Neuronal stem cell (in vitro differentiated cells): ENCODE measurements at regions not wholly inside any gene's neighbourhood (a gene's known extent, or its start where the extent isn't known, plus 50 kb on each side); places are given as distances from the start of the nearest gene placed in this dataset.
"Not testable (repeated sequence)": the region's sequence is repeated elsewhere in the genome, so short reads cannot be mapped to it uniquely, and the experiment has no call there.

Experiments
- DNase-seq: peaks from one replicate; pipeline ENCODE4 v3.0.0-alpha.2; 2013; ENCODE audit warnings: low spot score
- H2AFZ ChIP-seq: one replicate; pipeline ENCODE4 v1.6.1; 2013; ENCODE audit warnings: mild to moderate bottlenecking, low read length, inconsistent platforms
- H2AK5ac ChIP-seq: 2 replicates; pipeline ENCODE4 v1.6.1; 2013; ENCODE audit warnings: low read depth, mild to moderate bottlenecking, inconsistent platforms, low read length, moderate library complexity, mixed read lengths
- H2BK120ac ChIP-seq: 2 replicates; pipeline ENCODE4 v1.6.1; 2013; ENCODE audit warnings: low read depth, mild to moderate bottlenecking, inconsistent platforms, low read length, moderate library complexity, mixed read lengths
- H2BK12ac ChIP-seq: one replicate; pipeline ENCODE4 v1.6.1; 2013; ENCODE audit warnings: low read length, inconsistent platforms
- H2BK15ac ChIP-seq: 2 replicates; pipeline ENCODE4 v1.6.1; 2013; ENCODE audit warnings: mild to moderate bottlenecking, low read length, inconsistent platforms, mixed read lengths
- H2BK5ac ChIP-seq: one replicate; pipeline ENCODE4 v1.6.1; 2013; ENCODE audit warnings: inconsistent platforms, mild to moderate bottlenecking, low read length, moderate library complexity
- H3K14ac ChIP-seq: one replicate; pipeline ENCODE4 v1.6.1; 2013; ENCODE audit warnings: low read length, inconsistent platforms
- H3K18ac ChIP-seq: 2 replicates; pipeline ENCODE4 v1.6.1; 2013; ENCODE audit warnings: low read length, inconsistent platforms
- H3K23ac ChIP-seq: 2 replicates; pipeline ENCODE4 v1.6.1; 2013; ENCODE audit warnings: low read depth, mild to moderate bottlenecking, mixed read lengths, low read length, inconsistent platforms; ENCODE audit not compliant: poor library complexity
- H3K27ac ChIP-seq: replicated peaks from 3 replicates; pipeline ENCODE4 v1.5.1; 2013; ENCODE audit warnings: low read length, inconsistent platforms
- H3K27me3 ChIP-seq, 3 experiments: 2 replicates each; pipeline ENCODE4 v1.6.1; 2013; ENCODE audit warnings: low read length in 3 of 3, mild to moderate bottlenecking in 2 of 3, inconsistent platforms in 1 of 3, low read depth in 1 of 3, mixed read lengths in 1 of 3, moderate library complexity in 1 of 3; ENCODE audit not compliant: control insufficient read depth in 3 of 3, insufficient read depth in 3 of 3
- H3K36me3 ChIP-seq, 2 donors: replicated peaks in 1 of 2; 2 replicates each; pipeline ENCODE4 v1.6.1; 2013; ENCODE audit warnings: low read length in 2 of 2; ENCODE audit not compliant: control insufficient read depth in 2 of 2, insufficient read depth in 2 of 2
- H3K4ac ChIP-seq: 2 replicates; pipeline ENCODE4 v1.6.1; 2013; ENCODE audit warnings: inconsistent platforms, mild to moderate bottlenecking, low read length, moderate library complexity
- H3K4me1 ChIP-seq, 2 donors: 1 replicate in 1 of 2; 2 replicates in 1 of 2; pipeline ENCODE4 v1.6.1; 2013; ENCODE audit warnings: low read length in 2 of 2, low read depth in 1 of 2; ENCODE audit not compliant: control insufficient read depth in 2 of 2, insufficient read depth in 1 of 2
- H3K4me2 ChIP-seq: one replicate; pipeline ENCODE4 v1.6.1; 2013; ENCODE audit warnings: mild to moderate bottlenecking, low read length, inconsistent platforms; ENCODE audit not compliant: insufficient read depth, poor library complexity, severe bottlenecking
- H3K4me3 ChIP-seq, 2 donors: 2 replicates each; pipeline ENCODE4 v1.5.1; 2013; ENCODE audit warnings: low read length in 2 of 2, mild to moderate bottlenecking in 2 of 2, inconsistent platforms in 1 of 2, moderate library complexity in 1 of 2
- H3K79me1 ChIP-seq: one replicate; pipeline ENCODE4 v1.6.1; 2013; ENCODE audit warnings: low read depth, mild to moderate bottlenecking, inconsistent platforms, low read length, moderate library complexity
- H3K9ac ChIP-seq: one replicate; pipeline ENCODE4 v1.6.1; 2013; ENCODE audit warnings: mild to moderate bottlenecking, low read depth, low read length, inconsistent platforms; ENCODE audit not compliant: poor library complexity
- H3K9me3 ChIP-seq, 2 donors: replicated peaks in 1 of 2; 2 replicates each; pipeline versions ENCODE3 to v1.6.1; 2013; ENCODE audit warnings: low read length in 2 of 2, mild to moderate bottlenecking in 2 of 2, inconsistent platforms in 1 of 2, low read depth in 1 of 2, mixed read lengths in 1 of 2, moderate library complexity in 1 of 2; ENCODE audit not compliant: control insufficient read depth in 2 of 2, insufficient read depth in 1 of 2
- H4K8ac ChIP-seq: one replicate; pipeline ENCODE4 v1.6.1; 2013; ENCODE audit warnings: low read depth, mild to moderate bottlenecking, inconsistent platforms, low read length, moderate library complexity
- H4K91ac ChIP-seq: one replicate; pipeline ENCODE4 v1.6.1; 2013; ENCODE audit warnings: low read length, low read depth, mild to moderate bottlenecking, inconsistent platforms; ENCODE audit not compliant: poor library complexity
- WGBS, 2 donors: extraction: QIAGEN DNeasy Blood & Tissue Kit; methylation state at CpG; one replicate each; pipeline ENCODE4 v1.1.7; 2013; ENCODE audit warnings: missing lambda C conversion rate in 2 of 2, mixed read lengths in 1 of 2; ENCODE audit not compliant: insufficient read length in 2 of 2, insufficient replicate concordance in 1 of 2; ENCODE audit errors: extremely low coverage in 2 of 2; 5-methylcytosine and 5-hydroxymethylcytosine counted together

DNA sequence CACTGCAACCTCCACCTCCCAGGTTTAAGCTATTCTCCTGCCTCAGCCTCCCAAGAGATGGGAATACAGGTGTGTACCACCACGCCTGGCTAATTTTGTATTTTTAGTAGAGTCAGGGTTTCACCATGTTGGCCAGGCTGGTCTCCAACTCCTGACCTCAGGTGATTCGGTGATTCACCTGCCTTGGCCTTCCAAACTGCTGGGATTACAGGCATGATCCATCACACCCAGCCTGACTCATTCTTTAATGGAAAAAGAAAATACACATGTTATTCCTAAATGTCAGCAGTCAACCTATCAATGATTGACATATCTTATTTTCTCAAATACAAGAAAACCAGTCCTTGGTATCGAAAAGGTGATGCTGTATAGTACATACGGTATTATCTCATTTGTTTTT, 376.2 kb downstream of the CBLN4 start:
- H3K23ac ChIP-seq, H2BK12ac ChIP-seq, H3K4ac ChIP-seq, H3K9me3 ChIP-seq, DNase-seq, H3K4me2 ChIP-seq, H3K4me1 ChIP-seq, H3K27ac ChIP-seq, H3K79me1 ChIP-seq, H2AK5ac ChIP-seq, H3K4me3 ChIP-seq, H4K91ac ChIP-seq, H4K8ac ChIP-seq, H3K27me3 ChIP-seq, H2BK120ac ChIP-seq, H2AFZ ChIP-seq, H3K36me3 ChIP-seq, H2BK5ac ChIP-seq, H3K18ac ChIP-seq, H2BK15ac ChIP-seq, H3K9ac ChIP-seq, H3K14ac ChIP-seq: not testable (repeated sequence)
- WGBS, 2 donors = no CpG with 5 or more reads among the region's 4 CpGs

GRCh38 chr20:55626716-55627115, 378.6 kb downstream of the CBLN4 start:
- H2AK5ac ChIP-seq = no peak overlapping the region
- no peak overlapping the region for H3K18ac ChIP-seq
- no CpG with 5 or more reads among the region's 4 CpGs for WGBS, 2 donors
- H2BK15ac ChIP-seq = no peak overlapping the region
- no peak for DNase-seq
- no peaks in the 10 kb centered on the region for H3K79me1 ChIP-seq
- no peak overlapping the region for H3K4me3 ChIP-seq
- H2BK12ac ChIP-seq = no peak overlapping the region
- H3K4me1 ChIP-seq = no peaks in the 10 kb centered on the region
- no peaks in the 10 kb centered on the region for H3K9me3 ChIP-seq
- H3K14ac ChIP-seq = no peak overlapping the region
- H4K91ac ChIP-seq = no peak overlapping the region
- H3K36me3 ChIP-seq = no peaks in the 10 kb centered on the region
- no peak overlapping the region for H3K23ac ChIP-seq
- H3K4ac ChIP-seq = no peak overlapping the region
- no peak overlapping the region for H2AFZ ChIP-seq
- H3K9ac ChIP-seq = no peak overlapping the region
- no peak overlapping the region for H2BK5ac ChIP-seq
- no peak overlapping the region for H3K27ac ChIP-seq
- H3K4me2 ChIP-seq = no peak overlapping the region
- H3K27me3 ChIP-seq = no peaks in the 10 kb centered on the region
- no peak overlapping the region for H4K8ac ChIP-seq
- no peak overlapping the region for H2BK120ac ChIP-seq

GRCh38 chr20:55616367-55616766, 389.0 kb downstream of the CBLN4 start:
- Histone ChIP-seq H3K9me3 (no peaks in the 10 kb centered on the region), H2BK12ac (no peak overlapping the region), H3K4me3 (no peak overlapping the region), H3K27ac (no peak overlapping the region), H2BK15ac (no peak overlapping the region), H3K36me3 (no peaks in the 10 kb centered on the region), H4K8ac (no peak overlapping the region), H2BK5ac (no peak overlapping the region), H3K18ac (no peak overlapping the region), H3K14ac (no peak overlapping the region), H2AFZ (no peak overlapping the region), H2BK120ac (no peak overlapping the region), H3K4me2 (no peak overlapping the region), H3K4ac (no peak overlapping the region), H3K23ac (no peak overlapping the region), H3K79me1 (no peaks in the 10 kb centered on the region), H3K27me3 (no peaks in the 10 kb centered on the region), H2AK5ac (no peak overlapping the region), H4K91ac (no peak overlapping the region), H3K9ac (no peak overlapping the region), H3K4me1 (no peaks in the 10 kb centered on the region)
- no peak for DNase-seq
- WGBS, 2 donors = no CpG with 5 or more reads among the region's 8 CpGs

DNA sequence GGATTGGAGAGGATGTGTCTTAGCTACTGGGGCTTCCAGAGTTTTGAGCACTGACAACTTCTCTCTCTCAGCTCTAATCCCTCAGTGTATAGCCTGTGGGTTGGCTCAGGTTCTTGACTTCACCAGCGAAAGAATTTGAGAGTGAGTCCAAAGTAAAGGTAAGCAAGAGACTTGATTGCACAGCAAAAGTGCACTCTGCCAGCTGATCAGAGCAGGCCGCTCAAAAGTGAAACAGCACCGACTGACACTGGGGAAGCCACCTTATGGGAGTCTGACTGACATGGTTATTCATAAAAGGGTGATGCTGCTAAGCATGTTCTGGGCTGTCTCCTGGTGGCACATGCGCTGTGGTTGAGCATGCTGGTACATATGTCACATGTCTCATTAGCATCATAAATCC, 389.5 kb downstream of the CBLN4 start:
- H3K4ac ChIP-seq = no peak overlapping the region
- DNase-seq = no peak
- no peak overlapping the region for H3K27ac ChIP-seq
- H3K9ac ChIP-seq = no peak overlapping the region
- H2BK15ac ChIP-seq = no peak overlapping the region
- no peak overlapping the region for H2AFZ ChIP-seq
- H3K36me3 ChIP-seq = no peaks in the 10 kb centered on the region
- no peak overlapping the region for H3K18ac ChIP-seq
- H4K91ac ChIP-seq = no peak overlapping the region
- no peaks in the 10 kb centered on the region for H3K27me3 ChIP-seq
- H3K79me1 ChIP-seq = no peaks in the 10 kb centered on the region
- no peak overlapping the region for H3K4me3 ChIP-seq
- no peak overlapping the region for H3K23ac ChIP-seq
- no peak overlapping the region for H2AK5ac ChIP-seq
- no peak overlapping the region for H2BK120ac ChIP-seq
- no CpG with 5 or more reads among the region's 4 CpGs for WGBS, 2 donors
- no peak overlapping the region for H4K8ac ChIP-seq
- no peak overlapping the region for H2BK12ac ChIP-seq
- H3K4me1 ChIP-seq = no peaks in the 10 kb centered on the region
- no peak overlapping the region for H3K4me2 ChIP-seq
- H2BK5ac ChIP-seq = no peak overlapping the region
- no peak overlapping the region for H3K14ac ChIP-seq
- no peaks in the 10 kb centered on the region for H3K9me3 ChIP-seq
